ENCODE measurements at regions not wholly inside any gene's neighbourhood (a gene's known extent, or its start where the extent isn't known, plus 50 kb on each side); places are given as distances from the start of the nearest gene placed in this dataset.
"Not testable (repeated sequence)": the region's sequence is repeated elsewhere in the genome, so short reads cannot be mapped to it uniquely, and the experiment has no call there.

GRCh38 chr1:194407238-194407637, 1220.8 kb upstream of the B3GALT2 start:
- not testable (repeated sequence) for TF ChIP-seq SMC3 (IDR thresholded peaks at IDR 0.05); EP300 (IDR thresholded peaks at IDR 0.05); JUNB (IDR thresholded peaks at IDR 0.05); REST (IDR thresholded peaks at IDR 0.05); CHD2 (IDR thresholded peaks at IDR 0.05; ENCODE audit: low read length, partially characterized antibody); CEBPB (IDR thresholded peaks at IDR 0.05); CTCF (IDR thresholded peaks at IDR 0.05)

Measured in A549 (cell line).